NCI-H2171 (cell line): ENCODE measurements at regions not wholly inside any gene's neighbourhood (a gene's known extent, or its start where the extent isn't known, plus 50 kb on each side); places are given as distances from the start of the nearest gene placed in this dataset.
A peak's percentile ranks its signal among the peaks of the same experiment; 100 is the strongest.
"Not testable (repeated sequence)": the region's sequence is repeated elsewhere in the genome, so short reads cannot be mapped to it uniquely, and the experiment has no call there.

Source experiments
- DNase-seq: peaks from one replicate; lab custom pipeline; 2025; lab: John Stamatoyannopoulos, UW

- DNase-seq: no peak
Measured at GRCh38 chr3:5035113-5035512, 55.9 kb downstream of the BHLHE40 start.

- no peak for DNase-seq
Measured at GRCh38 chr3:5035692-5036391, 56.6 kb downstream of the BHLHE40 start.

GRCh38 chr3:5036392-5036766 lies 57.1 kb downstream of the BHLHE40 start:
- no peak for DNase-seq

- no peak for DNase-seq
Measured at GRCh38 chr3:5036858-5037257, 57.6 kb downstream of the BHLHE40 start.

- DNase-seq: no peak
Measured at GRCh38 chr3:5039585-5039984, 60.3 kb downstream of the BHLHE40 start.

- DNase-seq: no peak
Measured at GRCh38 chr3:5041315-5041714, 62.1 kb downstream of the BHLHE40 start.

GRCh38 chr3:5045961-5046360 lies 66.7 kb downstream of the BHLHE40 start:
- DNase-seq: no peak

- DNase-seq: no peak
Measured at GRCh38 chr3:5047764-5048419, 68.7 kb downstream of the BHLHE40 start.

GRCh38 chr3:5051772-5052171 lies 70.3 kb upstream of the ARL8B start:
- no peak for DNase-seq

GRCh38 chr3:5052247-5052646 lies 69.8 kb upstream of the ARL8B start:
- no peak for DNase-seq

GRCh38 chr3:5053021-5053831 lies 68.9 kb upstream of the ARL8B start:
- DNase-seq: no peak

- DNase-seq: no peak
Measured at GRCh38 chr3:5054098-5054497, 68.0 kb upstream of the ARL8B start.

- not testable (repeated sequence) for DNase-seq
Measured at GRCh38 chr3:5054579-5054978, 67.5 kb upstream of the ARL8B start.

- DNase-seq: no peak
Measured at GRCh38 chr3:5055357-5056110, 66.6 kb upstream of the ARL8B start.

- no peak for DNase-seq
Measured at GRCh38 chr3:5056111-5056391, 66.0 kb upstream of the ARL8B start.

GRCh38 chr3:5057272-5057671 lies 64.8 kb upstream of the ARL8B start:
- no peak for DNase-seq

- peak; percentile 1 for DNase-seq
Measured at GRCh38 chr3:5057857-5058324, 64.2 kb upstream of the ARL8B start.

- DNase-seq: no peak
Measured at GRCh38 chr3:5058471-5058951, 63.6 kb upstream of the ARL8B start.

- DNase-seq: no peak
Measured at GRCh38 chr3:5059782-5060181, 62.3 kb upstream of the ARL8B start.

- no peak for DNase-seq
Measured at GRCh38 chr3:5061218-5061569, 60.9 kb upstream of the ARL8B start.

- no peak for DNase-seq
Measured at GRCh38 chr3:5063724-5064123, 58.4 kb upstream of the ARL8B start.

GRCh38 chr3:5068531-5069050 lies 53.5 kb upstream of the ARL8B start:
- no peak for DNase-seq
